Bronchial epithelial cell (primary cell): ENCODE measurements at regions not wholly inside any gene's neighbourhood (a gene's known extent, or its start where the extent isn't known, plus 50 kb on each side); places are given as distances from the start of the nearest gene placed in this dataset.

Experiments
- DNase-seq: peaks from one replicate; pipeline ENCODE4 v3.0.0-alpha.2; 2010; ENCODE audit warnings: low read depth
- FAIRE-seq: peaks from 2 replicates; lab custom pipeline; 2011; peaks lifted over from hg19 to GRCh38; lab: Jason Lieb, UNC
- H3K27me3 ChIP-seq: 2 replicates; pipeline ENCODE4 v1.5.1; 2011; ENCODE audit warnings: low read length; ENCODE audit not compliant: control insufficient read depth, insufficient read depth
- H3K36me3 ChIP-seq: 2 replicates; pipeline ENCODE4 v1.5.1; 2011; ENCODE audit warnings: low read length; ENCODE audit not compliant: control insufficient read depth, insufficient read depth
- H3K4me3 ChIP-seq: 2 replicates; pipeline ENCODE4 v1.5.1; 2011; ENCODE audit warnings: mild to moderate bottlenecking, low read depth, low read length, control low read depth
- TF ChIP-seq, protein P1 (sequence below): IDR thresholded peaks from 2 replicates; pipeline ENCODE4 v1.5.1; 2011; ENCODE audit warnings: mild to moderate bottlenecking, moderate library complexity, low read length, control low read depth, inconsistent platforms; ENCODE audit not compliant: insufficient read depth, severe bottlenecking

DNA sequence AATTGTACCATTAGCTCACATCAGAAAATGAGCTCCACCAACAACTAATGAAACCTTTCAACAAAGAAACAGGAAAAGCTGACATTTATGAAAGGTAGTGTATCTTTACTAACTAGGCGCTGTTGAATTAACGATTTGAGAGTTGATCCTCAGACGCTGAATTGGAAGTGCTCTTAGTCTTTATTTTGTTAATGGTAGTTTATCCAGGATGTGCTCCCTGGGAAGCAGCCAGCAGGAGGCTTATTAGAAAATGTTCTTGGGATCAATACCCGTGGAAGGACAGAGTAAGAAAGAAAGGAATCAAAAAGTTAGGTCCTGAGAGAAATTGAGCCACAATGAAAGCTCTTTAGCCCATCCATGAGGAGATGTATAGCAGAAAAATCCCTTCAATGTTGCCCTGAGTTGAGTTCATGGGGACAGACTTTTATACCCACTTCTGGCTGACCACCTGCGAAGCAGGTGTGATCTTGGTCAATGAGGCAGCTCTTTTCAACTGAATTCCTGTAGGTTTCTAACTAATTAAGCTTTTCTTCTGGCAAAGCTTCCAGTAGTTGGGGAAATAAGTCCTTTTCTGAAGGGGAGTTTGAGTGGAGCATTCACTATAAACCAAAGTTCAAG is 492.6 kb upstream of the REG3G start:
- Histone ChIP-seq H3K36me3 (no peaks in the 10 kb centered on the region), H3K27me3 (no peaks in the 10 kb centered on the region), H3K4me3 (no peak overlapping the region)
- TF ChIP-seq, protein P1, sequence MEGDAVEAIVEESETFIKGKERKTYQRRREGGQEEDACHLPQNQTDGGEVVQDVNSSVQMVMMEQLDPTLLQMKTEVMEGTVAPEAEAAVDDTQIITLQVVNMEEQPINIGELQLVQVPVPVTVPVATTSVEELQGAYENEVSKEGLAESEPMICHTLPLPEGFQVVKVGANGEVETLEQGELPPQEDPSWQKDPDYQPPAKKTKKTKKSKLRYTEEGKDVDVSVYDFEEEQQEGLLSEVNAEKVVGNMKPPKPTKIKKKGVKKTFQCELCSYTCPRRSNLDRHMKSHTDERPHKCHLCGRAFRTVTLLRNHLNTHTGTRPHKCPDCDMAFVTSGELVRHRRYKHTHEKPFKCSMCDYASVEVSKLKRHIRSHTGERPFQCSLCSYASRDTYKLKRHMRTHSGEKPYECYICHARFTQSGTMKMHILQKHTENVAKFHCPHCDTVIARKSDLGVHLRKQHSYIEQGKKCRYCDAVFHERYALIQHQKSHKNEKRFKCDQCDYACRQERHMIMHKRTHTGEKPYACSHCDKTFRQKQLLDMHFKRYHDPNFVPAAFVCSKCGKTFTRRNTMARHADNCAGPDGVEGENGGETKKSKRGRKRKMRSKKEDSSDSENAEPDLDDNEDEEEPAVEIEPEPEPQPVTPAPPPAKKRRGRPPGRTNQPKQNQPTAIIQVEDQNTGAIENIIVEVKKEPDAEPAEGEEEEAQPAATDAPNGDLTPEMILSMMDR = no peak
- DNase-seq = no peak
- FAIRE-seq = no peak

- DNase-seq (no peak), FAIRE-seq (no peak)
- Histone ChIP-seq H3K36me3 (no peaks in the 10 kb centered on the region), H3K27me3 (no peaks in the 10 kb centered on the region), H3K4me3 (no peak overlapping the region)
- TF ChIP-seq, protein P1 = no peak
Measured at GRCh38 chr2:78535395-78535794, 490.1 kb upstream of the REG3G start.

- TF ChIP-seq, protein P1 = no peak
- FAIRE-seq (no peak), DNase-seq (no peak)
- Histone ChIP-seq H3K27me3 (no peaks in the 10 kb centered on the region), H3K4me3 (no peak overlapping the region), H3K36me3 (no peaks in the 10 kb centered on the region)
Measured at GRCh38 chr2:78538322-78538721, 487.2 kb upstream of the REG3G start.

DNA sequence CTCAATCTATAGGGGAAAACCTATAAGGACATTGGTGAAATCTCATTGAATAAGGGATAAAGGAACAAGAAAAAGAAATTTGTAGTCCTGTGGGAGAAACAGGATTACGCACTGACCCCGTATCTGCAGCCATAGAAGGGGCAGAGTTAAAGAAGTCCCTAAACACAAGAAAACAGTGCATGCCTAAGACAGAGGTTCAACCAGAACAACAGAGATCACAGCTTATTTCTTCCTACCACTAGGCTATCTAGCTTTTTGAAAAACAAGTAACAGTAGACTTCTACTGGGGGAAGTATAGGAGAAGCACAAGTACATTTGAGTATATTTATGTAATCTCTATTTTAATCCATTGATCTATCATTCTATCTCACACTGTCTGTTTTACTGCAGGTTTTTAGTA is 485.2 kb upstream of the REG3G start:
- no peak overlapping the region for H3K4me3 ChIP-seq

DNA sequence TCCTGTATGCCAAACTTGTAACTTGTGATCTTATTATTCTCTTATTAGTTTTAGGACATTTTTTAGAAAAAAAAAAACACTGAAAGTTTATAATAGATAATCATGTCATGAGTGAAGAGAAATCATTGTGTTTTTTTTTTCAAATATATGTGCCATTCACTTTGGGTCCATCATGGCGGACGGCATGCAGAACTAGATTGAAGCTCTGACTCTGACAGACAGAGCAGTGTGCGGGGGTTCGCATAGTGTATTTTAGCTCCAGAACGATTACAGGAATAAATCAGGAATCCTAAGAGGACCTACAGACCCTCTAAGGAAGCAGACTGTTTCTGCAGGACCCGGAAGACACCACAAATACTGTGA is 484.4 kb upstream of the REG3G start:
- no peak for FAIRE-seq
- no peak for DNase-seq
- TF ChIP-seq, protein P1 = no peak
- no peaks in the 10 kb centered on the region for H3K27me3 ChIP-seq
- H3K36me3 ChIP-seq = no peaks in the 10 kb centered on the region
- no peak overlapping the region for H3K4me3 ChIP-seq

More for the DNA sequence above, 485.2 kb upstream of the REG3G start:
- TF ChIP-seq, protein P1 = no peak
- no peaks in the 10 kb centered on the region for H3K36me3 ChIP-seq
- FAIRE-seq (no peak), DNase-seq (no peak)
- H3K27me3 ChIP-seq = no peaks in the 10 kb centered on the region

- DNase-seq (no peak), FAIRE-seq (no peak)
- no peak overlapping the region for H3K4me3 ChIP-seq
- TF ChIP-seq, protein P1 = no peak
- no peaks in the 10 kb centered on the region for H3K27me3 ChIP-seq
- no peaks in the 10 kb centered on the region for H3K36me3 ChIP-seq
Measured at GRCh38 chr2:78541451-78542267, 483.8 kb upstream of the REG3G start.
